ENCODE measurements at regions not wholly inside any gene's neighbourhood (a gene's known extent, or its start where the extent isn't known, plus 50 kb on each side); places are given as distances from the start of the nearest gene placed in this dataset.
"Not testable (repeated sequence)": the region's sequence is repeated elsewhere in the genome, so short reads cannot be mapped to it uniquely, and the experiment has no call there.

DNA sequence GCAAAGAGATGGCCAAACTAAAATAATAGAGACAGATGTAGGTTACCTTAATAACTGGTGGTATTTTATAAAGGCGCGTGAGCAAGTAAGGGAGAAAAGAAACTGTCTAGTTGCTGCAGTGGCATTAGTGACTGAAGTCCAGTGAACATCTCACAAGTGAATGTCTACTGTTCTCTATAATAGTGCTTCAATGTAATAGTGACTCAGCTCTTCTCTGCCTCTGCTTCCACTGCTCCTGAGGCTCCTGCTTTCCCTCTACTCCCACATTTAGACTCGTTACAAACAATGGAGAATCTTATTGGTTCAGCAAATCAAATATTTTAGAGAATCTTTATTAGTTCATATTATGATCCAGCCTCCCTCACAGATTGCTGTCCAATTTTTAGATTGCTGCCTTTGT is 779.1 kb upstream of the HTR2C start:
- no peaks in the 10 kb centered on the region for H3K36me3 ChIP-seq (ENCODE audit: control insufficient read depth in 5 of 5, insufficient read depth in 5 of 5, low read length in 5 of 5)
- H3K4me3 ChIP-seq (ENCODE audit: low read depth in 1 of 5, low read length in 5 of 5), result no peak overlapping the region
- no peak overlapping the region for H3K9ac ChIP-seq (ENCODE audit: low read length in 5 of 5)
- no peaks in the 10 kb centered on the region for H3K9me3 ChIP-seq (ENCODE audit: control insufficient read depth in 5 of 5, low read length in 5 of 5)
- H3K27ac ChIP-seq (ENCODE audit: low read depth, low read length), result no peak overlapping the region
- peaks cover 0 to 3% (median 0%) of the 10 kb centered on the region in 5 donors for H3K27me3 ChIP-seq (ENCODE audit: control insufficient read depth in 5 of 5, insufficient read depth in 4 of 5, low read length in 5 of 5)
- H3K4me1 ChIP-seq (ENCODE audit: control insufficient read depth in 5 of 5, insufficient read depth in 5 of 5, low read length in 5 of 5), result peaks cover 0 to 12% (median 0%) of the 10 kb centered on the region in 5 donors

DNA sequence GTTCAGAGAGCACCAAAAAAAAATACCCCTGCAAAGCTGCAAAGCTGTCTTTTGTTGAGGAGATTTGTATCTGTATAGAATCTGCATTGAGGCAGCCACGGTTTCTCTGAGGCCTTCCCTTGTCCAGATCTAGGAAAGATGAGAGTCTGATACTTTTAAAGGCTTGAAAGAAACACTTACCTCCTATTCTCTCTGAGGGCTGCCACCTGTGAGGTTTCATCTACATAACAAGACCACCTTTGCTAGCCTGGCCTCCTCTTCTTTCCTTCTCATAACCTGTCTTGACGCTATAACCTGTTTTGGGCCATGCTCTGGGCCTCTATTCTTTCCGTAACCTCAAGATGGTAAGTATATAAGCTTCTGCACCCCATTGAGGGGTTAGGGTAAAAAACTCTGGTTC is 779.6 kb upstream of the HTR2C start:
- no peak overlapping the region for H3K4me3 ChIP-seq (ENCODE audit: low read depth in 1 of 5, low read length in 5 of 5)
- H3K36me3 ChIP-seq (ENCODE audit: control insufficient read depth in 5 of 5, insufficient read depth in 5 of 5, low read length in 5 of 5), result no peaks in the 10 kb centered on the region
- H3K27me3 ChIP-seq (ENCODE audit: control insufficient read depth in 5 of 5, insufficient read depth in 4 of 5, low read length in 5 of 5), result peaks cover 0 to 3% (median 0%) of the 10 kb centered on the region in 5 donors
- H3K27ac ChIP-seq (ENCODE audit: low read depth, low read length), result no peak overlapping the region
- peaks cover 0 to 2% (median 0%) of the 10 kb centered on the region in 5 donors for H3K9me3 ChIP-seq (ENCODE audit: control insufficient read depth in 5 of 5, low read length in 5 of 5)
- no peak overlapping the region for H3K9ac ChIP-seq (ENCODE audit: low read length in 5 of 5)
- H3K4me1 ChIP-seq (ENCODE audit: control insufficient read depth in 5 of 5, insufficient read depth in 5 of 5, low read length in 5 of 5), result peaks cover 0 to 12% (median 0%) of the 10 kb centered on the region in 5 donors

DNA sequence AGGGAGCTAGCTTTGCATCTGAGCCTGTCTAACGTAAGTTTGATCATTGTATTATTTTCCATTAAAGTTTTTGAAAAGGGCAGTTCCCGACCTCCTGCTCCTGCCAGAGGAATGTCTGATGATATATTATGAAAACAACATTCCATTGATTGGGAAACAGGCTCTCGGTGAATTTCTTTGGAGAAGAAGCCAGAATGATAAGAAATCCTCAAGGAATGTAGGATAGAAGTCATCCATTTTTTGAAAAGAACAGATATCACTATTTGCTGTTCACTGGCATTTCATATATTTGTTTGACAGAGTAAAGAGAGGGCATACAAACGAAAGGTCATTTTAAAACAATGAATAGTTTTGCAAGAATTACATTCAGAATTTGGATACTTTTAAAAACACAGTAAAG is 781.0 kb upstream of the HTR2C start:
- Histone ChIP-seq H3K9me3 (ENCODE audit: control insufficient read depth in 5 of 5, low read length in 5 of 5) (peaks cover 0 to 2% (median 0%) of the 10 kb centered on the region in 5 donors), H3K4me3 (ENCODE audit: low read depth in 1 of 5, low read length in 5 of 5) (peak overlapping the region in 1 of 5 donors; percentile 22), H3K36me3 (ENCODE audit: control insufficient read depth in 5 of 5, insufficient read depth in 5 of 5, low read length in 5 of 5) (no peaks in the 10 kb centered on the region), H3K9ac (ENCODE audit: low read length in 5 of 5) (no peak overlapping the region), H3K4me1 (ENCODE audit: control insufficient read depth in 5 of 5, insufficient read depth in 5 of 5, low read length in 5 of 5) (peaks cover 0 to 12% (median 0%) of the 10 kb centered on the region in 5 donors), H3K27me3 (ENCODE audit: control insufficient read depth in 5 of 5, insufficient read depth in 4 of 5, low read length in 5 of 5) (peaks cover 0 to 2% (median 0%) of the 10 kb centered on the region in 5 donors), H3K27ac (ENCODE audit: low read depth, low read length) (no peak overlapping the region)

DNA sequence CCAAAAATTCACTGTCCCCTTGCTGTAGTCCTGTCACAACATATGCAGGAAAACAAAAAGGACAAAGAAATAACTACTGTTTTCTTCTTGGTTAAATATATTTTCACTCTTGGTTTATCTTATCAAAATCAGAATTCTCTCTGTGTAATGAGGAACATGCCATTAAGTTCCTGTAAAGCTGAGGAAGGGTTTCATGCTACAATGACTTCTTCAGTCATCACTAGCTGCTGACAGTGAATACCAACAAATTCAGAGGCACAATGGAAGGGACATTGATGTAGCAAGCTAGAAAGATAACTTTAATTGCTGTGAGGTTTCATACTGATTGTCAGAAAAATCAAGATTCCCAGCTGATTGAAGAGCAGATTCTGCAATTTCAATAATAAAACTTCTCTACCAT is 782.9 kb upstream of the HTR2C start:
- Histone ChIP-seq H3K9ac (ENCODE audit: low read length in 5 of 5) (no peak overlapping the region), H3K4me1 (ENCODE audit: control insufficient read depth in 5 of 5, insufficient read depth in 5 of 5, low read length in 5 of 5) (peaks cover 0 to 12% (median 0%) of the 10 kb centered on the region in 5 donors), H3K4me3 (ENCODE audit: low read depth in 1 of 5, low read length in 5 of 5) (no peak overlapping the region), H3K27ac (ENCODE audit: low read depth, low read length) (no peak overlapping the region), H3K27me3 (ENCODE audit: control insufficient read depth in 5 of 5, insufficient read depth in 4 of 5, low read length in 5 of 5) (no peaks in the 10 kb centered on the region), H3K9me3 (ENCODE audit: control insufficient read depth in 5 of 5, low read length in 5 of 5) (peaks cover 0 to 2% (median 0%) of the 10 kb centered on the region in 5 donors), H3K36me3 (ENCODE audit: control insufficient read depth in 5 of 5, insufficient read depth in 5 of 5, low read length in 5 of 5) (no peaks in the 10 kb centered on the region)

DNA sequence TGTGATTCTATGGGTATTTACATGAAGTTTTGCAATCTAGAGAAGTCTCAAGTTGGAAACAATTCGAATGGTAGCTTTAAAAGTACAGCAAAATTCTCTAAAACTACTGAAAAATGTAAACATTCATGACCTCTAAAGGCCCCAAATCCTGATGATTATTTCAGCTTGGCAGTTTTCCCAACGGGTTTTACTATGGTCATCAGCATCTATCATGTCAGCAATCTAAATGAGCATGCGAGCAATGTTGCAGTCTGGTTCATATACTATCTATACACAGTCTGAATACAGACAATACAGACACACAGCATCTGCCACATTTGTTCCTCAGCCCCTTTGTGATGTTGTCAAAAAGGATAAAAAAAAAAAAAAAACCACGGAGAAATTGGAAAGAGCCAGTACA is 790.3 kb upstream of the HTR2C start:
- no peak overlapping the region for H3K27ac ChIP-seq (ENCODE audit: low read depth, low read length)
- H3K27me3 ChIP-seq (ENCODE audit: control insufficient read depth in 5 of 5, insufficient read depth in 4 of 5, low read length in 5 of 5), result peaks cover 0 to 7% (median 0%) of the 10 kb centered on the region in 5 donors
- H3K36me3 ChIP-seq (ENCODE audit: control insufficient read depth in 5 of 5, insufficient read depth in 5 of 5, low read length in 5 of 5), result no peaks in the 10 kb centered on the region
- H3K4me3 ChIP-seq (ENCODE audit: low read depth in 1 of 5, low read length in 5 of 5), result no peak overlapping the region
- no peaks in the 10 kb centered on the region for H3K9me3 ChIP-seq (ENCODE audit: control insufficient read depth in 5 of 5, low read length in 5 of 5)
- H3K4me1 ChIP-seq (ENCODE audit: control insufficient read depth in 5 of 5, insufficient read depth in 5 of 5, low read length in 5 of 5), result no peaks in the 10 kb centered on the region
- H3K9ac ChIP-seq (ENCODE audit: low read length in 5 of 5), result no peak overlapping the region

DNA sequence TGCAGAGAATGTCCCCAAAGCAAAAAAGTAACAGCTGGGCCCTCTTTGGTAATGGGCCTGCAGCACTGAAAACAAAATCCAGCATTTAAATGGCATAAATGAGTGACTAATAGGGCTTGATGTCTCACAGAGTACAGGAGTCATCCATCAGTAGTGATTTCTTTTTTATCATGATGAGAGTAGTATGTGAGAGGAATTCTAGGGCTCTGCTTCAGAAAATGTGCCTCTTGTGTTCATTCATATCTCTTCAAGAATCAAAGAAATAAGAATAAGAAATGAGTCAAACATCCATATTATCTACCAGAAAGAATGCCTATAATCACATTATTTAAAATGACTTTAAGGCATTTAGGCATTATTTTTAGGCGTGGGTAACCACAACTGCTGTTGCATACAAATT is 792.9 kb upstream of the HTR2C start:
- no peak overlapping the region for H3K27ac ChIP-seq (ENCODE audit: low read depth, low read length)
- no peak overlapping the region for H3K9ac ChIP-seq (ENCODE audit: low read length in 5 of 5)
- no peaks in the 10 kb centered on the region for H3K9me3 ChIP-seq (ENCODE audit: control insufficient read depth in 5 of 5, low read length in 5 of 5)
- H3K27me3 ChIP-seq (ENCODE audit: control insufficient read depth in 5 of 5, insufficient read depth in 4 of 5, low read length in 5 of 5), result peaks cover 0 to 11% (median 0%) of the 10 kb centered on the region in 5 donors
- H3K36me3 ChIP-seq (ENCODE audit: control insufficient read depth in 5 of 5, insufficient read depth in 5 of 5, low read length in 5 of 5), result no peaks in the 10 kb centered on the region
- H3K4me1 ChIP-seq (ENCODE audit: control insufficient read depth in 5 of 5, insufficient read depth in 5 of 5, low read length in 5 of 5), result no peaks in the 10 kb centered on the region
- no peak overlapping the region for H3K4me3 ChIP-seq (ENCODE audit: low read depth in 1 of 5, low read length in 5 of 5)

DNA sequence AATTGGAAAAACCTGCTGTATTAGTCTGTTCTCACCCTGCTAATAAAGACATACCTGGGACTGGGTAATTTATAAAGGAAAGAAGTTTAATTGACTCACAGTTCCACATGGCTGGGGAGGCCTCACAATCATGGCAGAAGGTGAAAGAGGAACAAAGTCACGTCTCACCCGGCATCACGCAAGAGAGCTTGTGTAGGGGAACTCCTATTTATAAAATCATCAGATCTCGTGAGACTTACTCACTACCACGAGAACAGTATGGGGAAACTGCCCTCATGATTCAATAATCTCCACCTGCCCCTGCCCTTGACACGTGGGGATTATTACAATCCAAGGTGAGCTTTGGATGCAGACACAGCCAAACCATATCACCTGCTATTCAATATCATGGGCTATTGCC is 799.1 kb upstream of the HTR2C start:
- not testable (repeated sequence) for H3K36me3 ChIP-seq (ENCODE audit: control insufficient read depth in 5 of 5, insufficient read depth in 5 of 5, low read length in 5 of 5); H3K4me3 ChIP-seq (ENCODE audit: low read depth in 1 of 5, low read length in 5 of 5); H3K4me1 ChIP-seq (ENCODE audit: control insufficient read depth in 5 of 5, insufficient read depth in 5 of 5, low read length in 5 of 5); H3K9me3 ChIP-seq (ENCODE audit: control insufficient read depth in 5 of 5, low read length in 5 of 5); H3K27me3 ChIP-seq (ENCODE audit: control insufficient read depth in 5 of 5, insufficient read depth in 4 of 5, low read length in 5 of 5); H3K27ac ChIP-seq (ENCODE audit: low read depth, low read length); H3K9ac ChIP-seq (ENCODE audit: low read length in 5 of 5)

DNA sequence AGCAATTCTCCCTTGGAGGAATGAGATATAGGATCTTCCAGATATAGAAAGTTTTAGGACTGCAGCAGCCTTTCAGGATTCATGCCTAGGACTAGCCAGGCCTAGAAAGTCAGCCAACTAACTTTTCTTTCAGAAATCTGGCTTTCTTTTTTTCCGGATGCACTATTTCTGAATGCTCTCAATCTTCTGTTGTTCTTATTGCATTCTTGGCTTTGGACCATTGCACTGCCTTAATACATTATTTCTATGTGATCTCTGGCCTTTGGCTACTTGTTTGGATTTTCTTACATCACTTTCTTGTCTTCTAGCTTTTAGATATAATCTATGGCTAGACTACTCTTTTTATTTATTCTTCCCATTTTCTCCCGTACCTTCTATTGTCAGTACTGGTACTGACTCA is 813.1 kb upstream of the HTR2C start:
- Histone ChIP-seq H3K9me3 (ENCODE audit: control insufficient read depth in 5 of 5, low read length in 5 of 5) (no peaks in the 10 kb centered on the region), H3K9ac (ENCODE audit: low read length in 5 of 5) (no peak overlapping the region), H3K27me3 (ENCODE audit: control insufficient read depth in 5 of 5, insufficient read depth in 4 of 5, low read length in 5 of 5) (peaks cover 0 to 5% (median 0%) of the 10 kb centered on the region in 5 donors), H3K4me3 (ENCODE audit: low read depth in 1 of 5, low read length in 5 of 5) (no peak overlapping the region), H3K36me3 (ENCODE audit: control insufficient read depth in 5 of 5, insufficient read depth in 5 of 5, low read length in 5 of 5) (no peaks in the 10 kb centered on the region), H3K27ac (ENCODE audit: low read depth, low read length) (no peak overlapping the region), H3K4me1 (ENCODE audit: control insufficient read depth in 5 of 5, insufficient read depth in 5 of 5, low read length in 5 of 5) (peaks cover 0 to 5% (median 0%) of the 10 kb centered on the region in 5 donors)

DNA sequence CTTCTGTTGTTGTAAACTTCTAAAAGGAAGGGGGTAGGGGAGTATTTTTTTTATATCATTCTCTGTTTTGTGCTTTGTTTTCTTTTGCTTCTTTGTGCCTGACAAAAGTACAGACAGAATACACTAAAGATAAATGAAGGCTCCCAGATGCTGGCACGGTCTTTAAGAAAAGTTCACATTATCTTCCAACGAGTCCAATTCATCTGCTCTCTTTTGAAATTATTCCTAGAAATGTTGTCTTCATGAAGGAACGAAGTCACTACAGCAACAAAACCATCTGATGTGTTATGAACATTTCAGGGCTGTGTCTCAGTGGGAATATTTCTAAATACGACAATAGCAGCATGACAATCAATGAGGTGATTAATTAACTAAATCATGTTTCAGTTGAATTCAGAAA is 813.8 kb upstream of the HTR2C start:
- Histone ChIP-seq H3K27ac (ENCODE audit: low read depth, low read length) (no peak overlapping the region), H3K36me3 (ENCODE audit: control insufficient read depth in 5 of 5, insufficient read depth in 5 of 5, low read length in 5 of 5) (no peaks in the 10 kb centered on the region), H3K4me3 (ENCODE audit: low read depth in 1 of 5, low read length in 5 of 5) (no peak overlapping the region), H3K27me3 (ENCODE audit: control insufficient read depth in 5 of 5, insufficient read depth in 4 of 5, low read length in 5 of 5) (no peaks in the 10 kb centered on the region), H3K9me3 (ENCODE audit: control insufficient read depth in 5 of 5, low read length in 5 of 5) (no peaks in the 10 kb centered on the region), H3K4me1 (ENCODE audit: control insufficient read depth in 5 of 5, insufficient read depth in 5 of 5, low read length in 5 of 5) (peaks cover 0 to 5% (median 0%) of the 10 kb centered on the region in 5 donors), H3K9ac (ENCODE audit: low read length in 5 of 5) (no peak overlapping the region)

DNA sequence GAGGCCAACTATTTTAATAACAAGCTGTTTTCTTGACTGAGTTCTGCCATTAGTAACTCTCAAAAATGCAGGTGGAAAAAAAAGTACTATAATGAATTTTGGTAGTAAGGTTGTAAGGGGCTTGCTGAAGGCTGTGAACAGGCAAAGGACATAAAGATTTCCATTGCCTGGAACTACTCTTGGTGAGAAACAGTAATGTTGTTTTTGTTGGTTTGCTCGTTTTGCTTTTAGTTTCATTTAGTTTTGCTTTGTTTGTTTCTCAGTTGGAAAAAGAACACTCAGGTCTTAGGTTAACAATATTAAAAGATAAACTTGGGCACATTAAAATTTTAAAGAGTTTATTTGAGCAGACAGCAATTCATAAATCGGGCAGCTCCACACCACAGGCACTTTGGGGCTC is 824.5 kb upstream of the HTR2C start:
- Histone ChIP-seq H3K9me3 (ENCODE audit: control insufficient read depth in 5 of 5, low read length in 5 of 5) (no peaks in the 10 kb centered on the region), H3K27ac (ENCODE audit: low read depth, low read length) (no peak overlapping the region), H3K36me3 (ENCODE audit: control insufficient read depth in 5 of 5, insufficient read depth in 5 of 5, low read length in 5 of 5) (no peaks in the 10 kb centered on the region), H3K9ac (ENCODE audit: low read length in 5 of 5) (no peak overlapping the region), H3K27me3 (ENCODE audit: control insufficient read depth in 5 of 5, insufficient read depth in 4 of 5, low read length in 5 of 5) (peaks cover 0 to 3% (median 0%) of the 10 kb centered on the region in 5 donors), H3K4me3 (ENCODE audit: low read depth in 1 of 5, low read length in 5 of 5) (no peak overlapping the region), H3K4me1 (ENCODE audit: control insufficient read depth in 5 of 5, insufficient read depth in 5 of 5, low read length in 5 of 5) (no peaks in the 10 kb centered on the region)

Data from subcutaneous abdominal adipose tissue (tissue), 5 donors.